GM12892 (cell line): ENCODE measurements at regions not wholly inside any gene's neighbourhood (a gene's known extent, or its start where the extent isn't known, plus 50 kb on each side); places are given as distances from the start of the nearest gene placed in this dataset.

Experiments
- POLR2A ChIP-seq: IDR thresholded peaks from 2 replicates; pipeline ENCODE4 v1.6.1; 2011; ENCODE audit warnings: low read depth, low read length, control low read depth
- POLR2AphosphoS5 ChIP-seq: IDR thresholded peaks from 2 replicates; pipeline ENCODE4 v1.6.1; 2011; ENCODE audit warnings: low read depth, low read length, control low read depth
- TAF1 ChIP-seq: IDR thresholded peaks from 2 replicates; pipeline ENCODE4 v1.6.1; 2011; ENCODE audit warnings: low read depth, mild to moderate bottlenecking, control low read depth, low read length, borderline replicate concordance

DNA sequence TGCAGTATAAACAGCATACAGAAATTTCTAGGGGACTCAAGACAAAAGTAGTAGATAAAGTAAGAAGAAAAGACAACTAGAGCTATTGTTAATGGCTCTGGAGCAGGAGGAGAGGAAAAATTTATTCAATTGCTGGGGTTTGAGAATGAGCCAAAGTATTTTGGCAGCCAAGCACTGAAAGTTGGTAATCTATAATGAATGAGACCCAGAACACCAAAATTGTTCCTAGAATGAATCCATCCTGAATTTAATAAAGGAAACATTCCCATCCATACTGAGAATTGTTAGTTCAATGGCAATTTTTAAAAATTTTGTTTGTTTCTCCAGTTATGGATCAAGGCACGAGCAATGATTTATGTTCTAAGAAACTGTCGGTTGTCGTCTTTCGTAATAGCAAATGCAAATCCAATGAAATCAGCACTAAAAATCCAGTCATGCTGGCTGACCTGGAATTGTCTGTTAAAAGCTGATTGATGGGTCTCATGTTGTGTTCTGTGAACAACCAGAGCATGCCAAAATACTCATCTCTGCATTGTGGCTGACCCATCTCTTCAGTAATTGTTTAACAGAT is 170.9 kb upstream of the LMNTD1 start:
- TF ChIP-seq POLR2AphosphoS5 (no peak), POLR2A (no peak), TAF1 (no peak)
